ENCODE measurements at regions not wholly inside any gene's neighbourhood (a gene's known extent, or its start where the extent isn't known, plus 50 kb on each side); places are given as distances from the start of the nearest gene placed in this dataset.

DNA sequence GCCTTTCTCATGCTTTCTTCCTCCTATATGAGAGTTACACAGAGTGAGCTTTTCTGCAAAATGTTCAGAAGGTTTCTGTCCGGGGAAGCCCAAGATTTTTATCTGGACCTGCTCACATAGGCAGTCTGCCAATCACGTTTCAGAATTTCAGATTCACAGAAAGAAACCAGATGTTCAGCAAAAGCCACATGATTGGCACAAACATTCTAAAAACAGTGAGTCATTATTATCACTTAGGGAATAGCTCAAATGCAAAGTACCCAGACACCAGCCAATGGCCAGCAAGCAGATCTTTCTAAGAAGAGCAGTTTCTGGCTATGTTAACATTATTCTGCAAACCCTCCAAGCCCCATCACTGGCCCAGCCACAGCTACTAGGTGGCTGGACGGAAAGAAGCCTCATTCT lies 1558.5 kb upstream of the TMEM132C start:
- WGBS (ENCODE audit: extremely low coverage, insufficient read length, low lambda C conversion rate) = no CpG with 5 or more reads among the region's 3 CpGs
- Histone ChIP-seq H4K20me1 (ENCODE audit: control insufficient read depth, insufficient read depth, insufficient read length) (no peaks in the 10 kb centered on the region), H3K23me2 (ENCODE audit: insufficient read length, low read depth, low read length, poor library complexity, severe bottlenecking) (no peaks in the 10 kb centered on the region), H2BK12ac (ENCODE audit: insufficient read length, low read depth, low read length) (no peak overlapping the region), H2BK5ac (ENCODE audit: insufficient read length, low read length) (no peak overlapping the region), H3T11ph (ENCODE audit: low read length) (no peak overlapping the region), H2BK15ac (ENCODE audit: low read depth, low read length) (no peak overlapping the region), H3K79me2 (ENCODE audit: insufficient read depth, low read length) (no peaks in the 10 kb centered on the region), H3K9me3 (ENCODE audit: control insufficient read depth, low read depth, low read length) (no peaks in the 10 kb centered on the region), H3K27me3 (ENCODE audit: insufficient read depth, low read length) (no peaks in the 10 kb centered on the region), H4K5ac (ENCODE audit: insufficient read length, low read depth, low read length) (no peak overlapping the region), H2AFZ (ENCODE audit: low read length) (no peak overlapping the region), H4K8ac (replicated peaks; ENCODE audit: insufficient read length, low read depth, low read length) (no peak overlapping the region), H2BK120ac (ENCODE audit: low read depth, low read length, poor library complexity, severe bottlenecking) (no peak overlapping the region), H2BK20ac (ENCODE audit: low read depth, low read length, poor library complexity, severe bottlenecking) (peak overlapping the region; percentile 26), H3K18ac (ENCODE audit: insufficient read length, low read depth, low read length) (no peak overlapping the region), H3K4me2 (ENCODE audit: insufficient read depth, insufficient read length, low read length) (no peak overlapping the region), H2AK5ac (ENCODE audit: insufficient read length, low read length) (no peak overlapping the region), H4K91ac (ENCODE audit: insufficient read length, low read depth, low read length) (no peak overlapping the region), H3K23ac (ENCODE audit: insufficient read length, low read depth, low read length) (no peak overlapping the region), H3K14ac (ENCODE audit: insufficient read depth, low read length) (no peak overlapping the region), H3K4ac (ENCODE audit: low read depth, low read length) (no peak overlapping the region), H3K79me1 (ENCODE audit: insufficient read depth, low read depth, low read length, poor library complexity, severe bottlenecking) (no peaks in the 10 kb centered on the region), H3K27ac (ENCODE audit: insufficient read length, low read depth, low read length) (no peak overlapping the region), H3K9ac (ENCODE audit: extremely low read depth, insufficient read length, low read length) (no peak overlapping the region), H3K56ac (ENCODE audit: insufficient read length, low read depth, low read length) (no peak overlapping the region), H3K4me1 (ENCODE audit: insufficient read depth, low read length) (no peaks in the 10 kb centered on the region; the same call in 1 of the 2 replicates)
- Mint-ChIP-seq H3K36me3 (ENCODE audit: insufficient read depth in 1 of 3, low read depth in 3 of 3) (no peaks in the 10 kb centered on the region), H3K9me3 (no peaks in the 10 kb centered on the region), H3K4me1 (peaks cover 3 to 4% of the 10 kb centered on the region in 2 experiments; a peak in 3 of 4 replicates), H3K27ac (no peak overlapping the region), H3K27me3 (ENCODE audit: low read depth) (peaks cover 6% of the 10 kb centered on the region), H3K4me3 (no peak overlapping the region)
- TF ChIP-seq CTCF (conservative IDR thresholded peaks at IDR 0.05) = no peak
- no peak for DNase-seq

All from H9 (cell line).